Left cardiac atrium (tissue), 4 donors: ENCODE measurements at regions not wholly inside any gene's neighbourhood (a gene's known extent, or its start where the extent isn't known, plus 50 kb on each side); places are given as distances from the start of the nearest gene placed in this dataset.
"Not testable (repeated sequence)": the region's sequence is repeated elsewhere in the genome, so short reads cannot be mapped to it uniquely, and the experiment has no call there.

Experiments
- ATAC-seq, 2 donors: fragments of 200-7000 bp; cut with Tn5 transposase; one replicate each; pipeline ENCODE4 v1.9.1; 2020; ENCODE audit warnings: mild to moderate bottlenecking in 2 of 2, moderate library complexity in 2 of 2
- DNase-seq: peaks from one replicate; pipeline ENCODE4 v3.0.0-alpha.2; 2020
- intact Hi-C, 2 donors: fragments of 100-400 bp; cut with DNase I; formaldehyde crosslinking; loops; one replicate each; pipeline versions ENCODE4 v1.14.1 to v1.15.1; 2022 to 2023
- donor health status: DM: no; HTN: yes; CAD: no.
- donor health status: DM: no; HTN: yes; CAD: no; lungs with severe emphysema.
- donor health status: DM: yes; HTN: yes; CAD: no.
- donor health status: Dilated cardiomyopathy.

DNA sequence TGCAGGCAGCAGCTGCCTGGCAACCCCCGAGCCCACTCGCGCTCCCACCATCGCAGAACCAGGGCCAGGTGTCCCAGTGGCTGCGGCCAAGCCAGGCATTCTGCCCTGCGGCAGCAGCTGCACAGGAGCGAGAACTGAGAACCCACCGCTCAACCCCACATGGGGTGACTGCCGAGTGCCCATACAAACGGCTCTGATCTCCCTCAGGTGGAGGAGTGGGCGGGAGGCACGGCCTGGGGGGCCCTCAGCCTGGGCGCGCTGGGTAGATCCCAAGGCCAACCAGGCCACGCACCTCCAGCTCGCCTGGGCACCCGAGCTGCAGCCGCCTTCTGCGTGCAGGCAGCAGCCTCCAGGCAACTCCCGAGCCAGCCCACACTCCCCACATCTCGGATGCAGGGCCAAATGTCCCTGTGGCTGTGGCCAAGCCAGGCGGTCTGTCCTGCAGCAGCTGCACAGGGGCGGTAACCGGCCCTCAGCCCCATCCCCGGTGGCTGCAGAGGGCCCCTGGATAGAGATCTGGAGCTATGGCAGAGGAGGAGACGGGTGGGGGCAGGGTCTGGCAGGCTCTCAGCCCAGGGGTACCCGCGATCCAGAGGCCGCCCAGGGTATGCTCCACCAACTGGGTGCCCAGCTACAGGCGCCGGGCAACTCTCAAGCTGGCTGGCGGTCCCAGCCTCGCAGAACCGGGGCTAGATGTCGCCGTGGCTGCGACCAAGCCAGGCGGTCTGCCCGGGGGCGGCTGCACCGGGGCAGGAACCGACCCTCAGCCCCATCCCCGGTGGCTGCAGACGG, 1579.6 kb downstream of the TSPY10 start:
- intact Hi-C loops: not testable (repeated sequence)

GRCh38 chrY:11151724-11152123, 1549.3 kb upstream of the USP9Y start:
- intact Hi-C loops, DNase-seq, ATAC-seq: not testable (repeated sequence)

More for the DNA sequence above, 1579.6 kb downstream of the TSPY10 start:
- not testable (repeated sequence) for DNase-seq, ATAC-seq

DNA sequence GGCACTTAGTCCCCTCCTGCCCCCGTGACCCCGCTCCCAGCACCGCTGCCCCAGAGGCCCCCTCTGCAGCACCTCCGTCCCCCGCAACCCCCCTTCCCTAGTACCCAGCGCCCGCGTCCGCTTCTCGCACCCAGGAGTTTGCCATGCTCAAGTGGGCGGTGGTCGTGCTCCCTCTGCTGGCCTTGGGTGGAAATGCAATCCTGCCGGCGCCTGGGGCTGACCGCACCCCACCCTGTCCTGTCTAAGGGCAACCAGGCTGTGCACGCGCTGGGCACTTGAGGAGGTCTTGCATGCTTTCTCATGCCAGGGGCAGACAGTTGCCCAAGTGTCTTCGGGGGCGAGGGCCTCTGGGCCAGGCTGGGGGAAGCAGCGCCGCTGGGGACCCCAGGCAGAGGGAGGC, 1544.9 kb upstream of the USP9Y start:
- intact Hi-C loops, ATAC-seq, DNase-seq: not testable (repeated sequence)

GRCh38 chrY:11156846-11157245, 1544.2 kb upstream of the USP9Y start:
- intact Hi-C loops, DNase-seq, ATAC-seq: not testable (repeated sequence)

- DNase-seq, ATAC-seq, intact Hi-C loops: not testable (repeated sequence)
These were observed 1524.0 kb upstream of the USP9Y start for GRCh38 chrY:11177033-11177432.

GRCh38 chrY:11201133-11201532, 1499.9 kb upstream of the USP9Y start:
- DNase-seq, intact Hi-C loops, ATAC-seq: not testable (repeated sequence)

DNA sequence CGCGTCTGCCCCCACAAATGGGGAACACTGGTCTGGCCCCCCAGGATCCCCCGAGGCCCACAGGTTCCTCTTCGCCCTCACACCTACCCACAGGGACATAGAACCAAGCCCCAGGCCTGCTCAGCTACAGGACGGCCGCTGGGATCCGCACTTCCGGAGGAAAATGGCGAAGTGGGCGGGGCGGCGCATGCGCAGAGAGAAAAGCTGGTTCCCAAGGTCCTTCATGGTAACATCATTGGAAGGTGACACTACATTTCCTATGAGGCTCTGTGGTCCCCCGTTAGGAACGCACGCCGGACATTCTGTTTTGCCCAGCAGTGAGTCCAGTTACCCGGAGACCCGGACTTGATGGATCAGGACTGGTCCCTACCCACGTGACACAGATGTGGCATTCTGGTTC, 1486.2 kb upstream of the USP9Y start:
- intact Hi-C loops, ATAC-seq, DNase-seq: not testable (repeated sequence)
